Neural progenitor cell (in vitro differentiated cells): ENCODE measurements at regions not wholly inside any gene's neighbourhood (a gene's known extent, or its start where the extent isn't known, plus 50 kb on each side); places are given as distances from the start of the nearest gene placed in this dataset.

Experiments
- DNase-seq: peaks from one replicate; pipeline ENCODE4 v3.0.0-alpha.2; 2016; ENCODE audit warnings: low spot score
- H2AFZ ChIP-seq: fragments of 200-600 bp; sonication (generic); replicated peaks from 2 replicates; pipeline ENCODE4 v1.6.1; 2016; ENCODE audit warnings: antibody characterized with exemption
- H3F3A ChIP-seq: fragments of 200-600 bp; sonication (generic); 2 replicates; pipeline ENCODE4 v1.6.1; 2016; ENCODE audit warnings: antibody characterized with exemption, low read depth
- H3K27ac ChIP-seq: fragments of 200-600 bp; sonication (generic); 2 replicates; pipeline ENCODE4 v1.5.1; 2016; ENCODE audit warnings: mild to moderate bottlenecking
- H3K27me3 ChIP-seq: fragments of 200-600 bp; sonication (generic); 2 replicates; pipeline ENCODE4 v1.6.1; 2016; ENCODE audit warnings: mild to moderate bottlenecking, moderate library complexity
- H3K36me3 ChIP-seq: fragments of 200-600 bp; sonication (generic); 2 replicates; pipeline ENCODE4 v1.5.1; 2016
- H3K4me1 ChIP-seq: fragments of 200-600 bp; sonication (generic); 2 replicates; pipeline ENCODE4 v1.6.1; 2016; ENCODE audit warnings: mixed run types
- H3K4me2 ChIP-seq: fragments of 200-600 bp; sonication (generic); 2 replicates; pipeline ENCODE4 v1.6.1; 2016
- H3K4me3 ChIP-seq: fragments of 200-600 bp; sonication (generic); 2 replicates; pipeline ENCODE4 v1.5.1; 2016
- H3K79me2 ChIP-seq: fragments of 200-600 bp; sonication (generic); 2 replicates; pipeline ENCODE4 v1.6.1; 2016; ENCODE audit warnings: low read depth
- H3K9ac ChIP-seq: fragments of 200-600 bp; sonication (generic); 2 replicates; pipeline ENCODE4 v1.6.1; 2016
- H3K9me3 ChIP-seq: fragments of 200-600 bp; sonication (generic); 2 replicates; pipeline ENCODE4 v1.5.1; 2016; ENCODE audit warnings: low read depth
- H4K20me1 ChIP-seq: fragments of 200-600 bp; sonication (generic); 2 replicates; pipeline ENCODE4 v1.6.1; 2016; ENCODE audit warnings: low read depth
- H3K27ac Mint-ChIP-seq: 3 replicates; pipeline ENCODE4 v1.8.0; 2021; ENCODE audit warnings: mixed read lengths
- H3K27me3 Mint-ChIP-seq: 2 replicates; pipeline ENCODE4 v1.8.0; 2022; ENCODE audit warnings: low read depth, mild to moderate bottlenecking, inconsistent platforms, moderate library complexity, mixed read lengths; ENCODE audit not compliant: insufficient read depth
- H3K36me3 Mint-ChIP-seq: 3 replicates; pipeline ENCODE4 v1.8.0; 2021; ENCODE audit warnings: mixed read lengths
- H3K4me1 Mint-ChIP-seq: 3 replicates; pipeline ENCODE4 v1.8.0; 2021; ENCODE audit warnings: mixed read lengths
- H3K4me3 Mint-ChIP-seq: 3 replicates; pipeline ENCODE4 v1.8.0; 2021; ENCODE audit warnings: mild to moderate bottlenecking, moderate library complexity, mixed read lengths
- H3K9me3 Mint-ChIP-seq: 3 replicates; pipeline ENCODE4 v1.8.0; 2020; ENCODE audit warnings: mixed read lengths
- CTCF ChIP-seq: fragments of 200-600 bp; sonication (generic); IDR thresholded peaks from 2 replicates; pipeline ENCODE4 v1.5.1; 2017; ENCODE audit warnings: antibody characterized with exemption, mild to moderate bottlenecking
- EZH2 ChIP-seq: fragments of 200-600 bp; sonication (generic); IDR thresholded peaks from 2 replicates; pipeline ENCODE4 v1.6.1; 2017; ENCODE audit warnings: antibody characterized with exemption, mild to moderate bottlenecking, moderate library complexity
- EZH2phosphoT487 ChIP-seq: fragments of 200-600 bp; sonication (generic); IDR thresholded peaks from 2 replicates; pipeline ENCODE4 v1.6.1; 2017; ENCODE audit warnings: antibody characterized with exemption

DNA sequence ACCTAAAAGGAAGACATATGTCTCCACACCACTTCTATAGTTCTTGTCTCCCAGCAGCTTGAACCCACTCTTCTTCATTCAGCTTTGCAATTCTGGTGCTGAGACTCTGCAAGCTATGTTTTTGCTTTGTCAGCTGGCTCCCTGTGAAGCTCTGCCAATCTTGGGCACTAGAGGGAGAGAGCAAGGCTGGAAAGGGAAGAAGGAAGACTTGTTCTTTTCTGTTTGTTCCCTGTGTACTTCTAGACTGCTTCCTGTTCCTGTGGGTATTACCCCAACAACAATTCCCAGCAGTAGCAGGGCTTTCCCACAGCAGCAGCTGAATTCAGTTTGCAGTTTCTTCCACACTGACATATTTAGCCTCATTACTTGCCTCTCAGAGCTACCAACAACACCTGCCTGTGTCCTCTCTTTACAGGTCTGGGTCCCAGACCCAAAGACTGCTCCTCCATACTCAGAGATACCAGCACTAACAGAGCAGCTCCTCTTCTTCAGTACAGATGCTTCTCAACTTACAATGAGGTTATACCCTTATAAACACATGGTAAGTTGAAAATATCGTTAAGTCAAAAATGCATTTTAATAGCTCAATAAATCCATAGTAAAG lies 275.2 kb upstream of the NEGR1 start:
- Histone ChIP-seq H2AFZ (peak overlapping the region; percentile 99), H3K27me3 (no peaks in the 10 kb centered on the region), H3K36me3 (no peaks in the 10 kb centered on the region), H3F3A (no peaks in the 10 kb centered on the region), H3K4me1 (no peaks in the 10 kb centered on the region), H4K20me1 (no peaks in the 10 kb centered on the region), H3K4me2 (no peak overlapping the region), H3K79me2 (no peaks in the 10 kb centered on the region), H3K9ac (no peak overlapping the region), H3K27ac (no peak overlapping the region), H3K9me3 (no peaks in the 10 kb centered on the region), H3K4me3 (no peak overlapping the region)
- H3K4me1 Mint-ChIP-seq = peaks cover 6% of the 10 kb centered on the region
- H3K36me3 Mint-ChIP-seq = no peaks in the 10 kb centered on the region
- H3K27ac Mint-ChIP-seq = peak overlapping the region; percentile 88
- H3K4me3 Mint-ChIP-seq = no peak overlapping the region
- H3K27me3 Mint-ChIP-seq = no peaks in the 10 kb centered on the region
- DNase-seq = peak; percentile 56
- TF ChIP-seq EZH2 = no peak
- TF ChIP-seq CTCF = peak; percentile 50
- TF ChIP-seq EZH2phosphoT487 = no peak
- H3K9me3 Mint-ChIP-seq = no peaks in the 10 kb centered on the region

- TF ChIP-seq EZH2phosphoT487 = no peak
- no peak for TF ChIP-seq EZH2
- no peak for TF ChIP-seq CTCF
- H3K27me3 Mint-ChIP-seq = peaks cover 2% of the 10 kb centered on the region
- H2AFZ ChIP-seq = peak overlapping the region; percentile 74
- H3K9me3 Mint-ChIP-seq = no peaks in the 10 kb centered on the region
- H3K4me1 ChIP-seq = peaks cover 14% of the 10 kb centered on the region
- no peak overlapping the region for H3K27ac ChIP-seq
- H3K4me3 ChIP-seq = no peak overlapping the region
- H3K9me3 ChIP-seq = no peaks in the 10 kb centered on the region
- H3K9ac ChIP-seq = no peak overlapping the region
- no peaks in the 10 kb centered on the region for H3K4me1 Mint-ChIP-seq
- H3K4me3 Mint-ChIP-seq = no peak overlapping the region
- no peak overlapping the region for H3K4me2 ChIP-seq
- H4K20me1 ChIP-seq = no peaks in the 10 kb centered on the region
- H3K27me3 ChIP-seq = no peaks in the 10 kb centered on the region
- no peaks in the 10 kb centered on the region for H3K79me2 ChIP-seq
- H3K36me3 ChIP-seq = no peaks in the 10 kb centered on the region
- no peak for DNase-seq
- H3K27ac Mint-ChIP-seq = no peak overlapping the region
- H3F3A ChIP-seq = no peaks in the 10 kb centered on the region
- H3K36me3 Mint-ChIP-seq = no peaks in the 10 kb centered on the region
These were observed 265.1 kb upstream of the NEGR1 start for GRCh38 chr1:72547412-72547811.

GRCh38 chr1:72540674-72541073 lies 258.3 kb upstream of the NEGR1 start:
- no peak overlapping the region for H3K4me2 ChIP-seq
- Mint-ChIP-seq H3K9me3 (no peaks in the 10 kb centered on the region), H3K4me3 (no peak overlapping the region), H3K36me3 (no peaks in the 10 kb centered on the region), H3K27ac (no peak overlapping the region), H3K27me3 (peaks cover 6% of the 10 kb centered on the region), H3K4me1 (no peaks in the 10 kb centered on the region)
- no peak for TF ChIP-seq CTCF
- TF ChIP-seq EZH2 = no peak
- TF ChIP-seq EZH2phosphoT487 = no peak
- H3F3A ChIP-seq = no peaks in the 10 kb centered on the region
- H3K4me1 ChIP-seq = no peaks in the 10 kb centered on the region
- H4K20me1 ChIP-seq = no peaks in the 10 kb centered on the region
- H2AFZ ChIP-seq = no peak overlapping the region
- no peak overlapping the region for H3K9ac ChIP-seq
- no peak for DNase-seq
- no peaks in the 10 kb centered on the region for H3K36me3 ChIP-seq
- H3K9me3 ChIP-seq = no peaks in the 10 kb centered on the region
- no peaks in the 10 kb centered on the region for H3K79me2 ChIP-seq
- no peak overlapping the region for H3K4me3 ChIP-seq
- no peak overlapping the region for H3K27ac ChIP-seq
- no peaks in the 10 kb centered on the region for H3K27me3 ChIP-seq
